Stimulated activated CD8-positive, alpha-beta memory T cell treated with anti-CD3 and anti-CD28 coated beads, Interleukin-7, amount 100 ng/mL, for 1 hour (primary cell): ENCODE measurements at regions not wholly inside any gene's neighbourhood (a gene's known extent, or its start where the extent isn't known, plus 50 kb on each side); places are given as distances from the start of the nearest gene placed in this dataset.
"Not testable (repeated sequence)": the region's sequence is repeated elsewhere in the genome, so short reads cannot be mapped to it uniquely, and the experiment has no call there.

ENCODE experiments used
- DNase-seq, 2 donors: peaks; one replicate each; pipeline ENCODE4 v3.0.0-alpha.2; 2020; ENCODE audit warnings: low read depth in 2 of 2

- DNase-seq: no peak
Measured at GRCh38 chr18:70425236-70425635, 136.4 kb downstream of the SOCS6 start.

- DNase-seq: no peak
Measured at GRCh38 chr18:70423988-70424387, 135.1 kb downstream of the SOCS6 start.

- no peak for DNase-seq
Measured at GRCh38 chr18:70423120-70423519, 134.3 kb downstream of the SOCS6 start.

GRCh38 chr18:70422391-70422965 lies 133.6 kb downstream of the SOCS6 start:
- no peak for DNase-seq

GRCh38 chr18:70421471-70422390 lies 132.9 kb downstream of the SOCS6 start:
- DNase-seq: no peak

- DNase-seq: no peak
Measured at GRCh38 chr18:70420146-70420898, 131.5 kb downstream of the SOCS6 start.

GRCh38 chr18:70419526-70419925 lies 130.7 kb downstream of the SOCS6 start:
- DNase-seq: no peak

- no peak for DNase-seq
Measured at GRCh38 chr18:70418546-70419311, 129.9 kb downstream of the SOCS6 start.

- DNase-seq: no peak
Measured at GRCh38 chr18:70417847-70418246, 129.0 kb downstream of the SOCS6 start.

GRCh38 chr18:70416496-70416895 lies 127.7 kb downstream of the SOCS6 start:
- DNase-seq: no peak

- no peak for DNase-seq
Measured at GRCh38 chr18:70415823-70416488, 127.1 kb downstream of the SOCS6 start.

- no peak for DNase-seq
Measured at GRCh38 chr18:70414315-70414900, 125.6 kb downstream of the SOCS6 start.

- no peak for DNase-seq
Measured at GRCh38 chr18:70413455-70413854, 124.6 kb downstream of the SOCS6 start.

GRCh38 chr18:70411876-70412435 lies 123.1 kb downstream of the SOCS6 start:
- no peak for DNase-seq

- DNase-seq: no peak
Measured at GRCh38 chr18:70411307-70411706, 122.5 kb downstream of the SOCS6 start.

- DNase-seq: no peak
Measured at GRCh38 chr18:70405052-70405451, 116.2 kb downstream of the SOCS6 start.

- DNase-seq: no peak
Measured at GRCh38 chr18:70400476-70400875, 111.6 kb downstream of the SOCS6 start.

GRCh38 chr18:70398076-70398475 lies 109.2 kb downstream of the SOCS6 start:
- DNase-seq: no peak

GRCh38 chr18:70397259-70397925 lies 108.5 kb downstream of the SOCS6 start:
- DNase-seq: no peak

GRCh38 chr18:70395771-70396170 lies 106.9 kb downstream of the SOCS6 start:
- DNase-seq: not testable (repeated sequence)
